GM12892 (cell line): ENCODE measurements at regions not wholly inside any gene's neighbourhood (a gene's known extent, or its start where the extent isn't known, plus 50 kb on each side); places are given as distances from the start of the nearest gene placed in this dataset.

ENCODE experiments used
- POLR2A ChIP-seq: IDR thresholded peaks from 2 replicates; pipeline ENCODE4 v1.6.1; 2011; ENCODE audit warnings: low read depth, low read length, control low read depth
- POLR2AphosphoS5 ChIP-seq: IDR thresholded peaks from 2 replicates; pipeline ENCODE4 v1.6.1; 2011; ENCODE audit warnings: low read depth, low read length, control low read depth
- TAF1 ChIP-seq: IDR thresholded peaks from 2 replicates; pipeline ENCODE4 v1.6.1; 2011; ENCODE audit warnings: low read depth, mild to moderate bottlenecking, control low read depth, low read length, borderline replicate concordance

DNA sequence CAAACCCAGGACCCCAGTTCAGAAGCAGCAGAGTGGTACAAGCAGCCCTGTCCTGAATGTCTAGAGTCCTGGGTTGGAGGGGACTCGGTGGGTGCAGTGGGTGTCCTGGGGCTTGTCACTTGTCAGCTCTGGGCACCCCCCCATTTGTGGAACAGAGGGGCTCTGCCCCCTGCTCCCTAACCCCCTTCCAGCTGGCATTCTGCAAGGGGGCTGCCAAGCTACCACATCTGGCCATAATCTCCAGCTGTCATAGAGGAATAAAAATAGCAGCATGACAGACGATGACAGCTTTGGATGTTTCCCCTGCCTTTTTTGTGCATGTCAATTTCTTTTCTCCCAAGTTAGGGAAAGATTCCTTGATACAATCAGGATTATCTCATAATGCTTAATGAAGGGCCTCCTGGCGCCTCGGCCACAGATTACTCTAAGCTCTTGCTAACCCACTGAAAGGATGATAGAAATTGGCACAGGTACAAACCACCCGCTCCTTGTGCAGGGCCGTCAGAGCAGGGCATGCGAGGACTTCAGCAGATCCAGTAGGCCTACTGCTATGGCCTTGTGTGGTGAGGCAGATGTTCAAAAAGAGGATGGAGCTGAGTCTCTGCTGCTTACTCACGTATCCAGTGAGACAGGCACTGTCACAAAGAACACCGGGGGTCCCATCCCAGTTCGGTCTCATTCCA, 83.0 kb downstream of the ISX start:
- TF ChIP-seq POLR2A (no peak), POLR2AphosphoS5 (no peak), TAF1 (no peak)
